ENCODE measurements at regions not wholly inside any gene's neighbourhood (a gene's known extent, or its start where the extent isn't known, plus 50 kb on each side); places are given as distances from the start of the nearest gene placed in this dataset.
"Not testable (repeated sequence)": the region's sequence is repeated elsewhere in the genome, so short reads cannot be mapped to it uniquely, and the experiment has no call there.

DNA sequence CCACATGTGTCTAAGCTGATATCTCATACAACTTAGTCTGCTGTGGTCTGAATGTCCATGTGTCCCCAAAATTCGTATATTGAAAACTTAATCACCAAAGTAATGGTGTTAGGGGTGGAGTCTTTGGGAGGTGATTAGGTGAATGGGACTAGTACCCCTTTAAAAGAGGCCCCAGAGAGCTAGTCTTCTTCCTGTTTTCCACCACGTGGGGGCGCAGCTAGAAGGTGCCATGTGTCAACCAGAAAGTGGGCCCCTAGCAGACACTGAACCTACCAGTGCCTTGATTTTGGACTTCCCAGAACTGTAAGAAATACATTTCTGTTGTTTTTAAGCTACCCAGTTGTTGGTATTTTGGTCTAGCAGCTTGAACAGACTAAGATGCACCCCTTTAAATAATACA is 86.6 kb downstream of the ASB1 start:
- intact Hi-C loops (cut with micrococcal nuclease) = no loop called here
- Mint-ChIP-seq H3K4me3 (no peak overlapping the region), H3K9me3 (peaks cover 14 to 24% (median 16%) of the 10 kb centered on the region in 7 donors), H3K27ac (no peak overlapping the region), H3K27me3 (ENCODE audit: low read depth in 3 of 3) (peaks cover 2 to 7% (median 5%) of the 10 kb centered on the region in 3 donors), H3K36me3 (no peaks in the 10 kb centered on the region), H3K4me1 (no peaks in the 10 kb centered on the region)
- H3K4me3 ChIP-seq (replicated peaks in 1 of 3; ENCODE audit: low read depth in 2 of 3, low read length in 3 of 3) = no peak overlapping the region
- H3K9ac ChIP-seq (ENCODE audit: insufficient read depth, low read length, poor library complexity, severe bottlenecking) = no peak overlapping the region
- peak in 2 of 3 donors; percentile 7 to 15 for DNase-seq
- no peaks in the 10 kb centered on the region for H3K36me3 ChIP-seq (replicated peaks in 1 of 2; ENCODE audit: control insufficient read depth in 1 of 2, insufficient read depth in 2 of 2, low read length in 2 of 2)
- 30% methylated on average over 2 of the region's 3 CpGs for WGBS (ENCODE audit: insufficient coverage)
- no peaks in the 10 kb centered on the region for H4K20me1 ChIP-seq (ENCODE audit: insufficient read depth, low read length)
- H2AFZ ChIP-seq (ENCODE audit: insufficient read depth, low read depth, low read length, poor library complexity, severe bottlenecking) = no peak overlapping the region
- peaks cover 15 to 19% of the 10 kb centered on the region in 2 donors for H3K9me3 ChIP-seq (replicated peaks in 1 of 2; ENCODE audit: control insufficient read depth in 1 of 2, insufficient read depth in 1 of 2, low read length in 2 of 2)
- TF ChIP-seq, protein P1, sequence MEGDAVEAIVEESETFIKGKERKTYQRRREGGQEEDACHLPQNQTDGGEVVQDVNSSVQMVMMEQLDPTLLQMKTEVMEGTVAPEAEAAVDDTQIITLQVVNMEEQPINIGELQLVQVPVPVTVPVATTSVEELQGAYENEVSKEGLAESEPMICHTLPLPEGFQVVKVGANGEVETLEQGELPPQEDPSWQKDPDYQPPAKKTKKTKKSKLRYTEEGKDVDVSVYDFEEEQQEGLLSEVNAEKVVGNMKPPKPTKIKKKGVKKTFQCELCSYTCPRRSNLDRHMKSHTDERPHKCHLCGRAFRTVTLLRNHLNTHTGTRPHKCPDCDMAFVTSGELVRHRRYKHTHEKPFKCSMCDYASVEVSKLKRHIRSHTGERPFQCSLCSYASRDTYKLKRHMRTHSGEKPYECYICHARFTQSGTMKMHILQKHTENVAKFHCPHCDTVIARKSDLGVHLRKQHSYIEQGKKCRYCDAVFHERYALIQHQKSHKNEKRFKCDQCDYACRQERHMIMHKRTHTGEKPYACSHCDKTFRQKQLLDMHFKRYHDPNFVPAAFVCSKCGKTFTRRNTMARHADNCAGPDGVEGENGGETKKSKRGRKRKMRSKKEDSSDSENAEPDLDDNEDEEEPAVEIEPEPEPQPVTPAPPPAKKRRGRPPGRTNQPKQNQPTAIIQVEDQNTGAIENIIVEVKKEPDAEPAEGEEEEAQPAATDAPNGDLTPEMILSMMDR (IDR thresholded peaks at IDR 0.05) = peak; percentile 56
- H3K79me2 ChIP-seq (ENCODE audit: insufficient read depth, low read length) = no peaks in the 10 kb centered on the region
- no peaks in the 10 kb centered on the region for H3K27me3 ChIP-seq (ENCODE audit: control insufficient read depth in 2 of 2, insufficient read depth in 2 of 2, low read length in 2 of 2)
- H3K4me2 ChIP-seq (replicated peaks; ENCODE audit: extremely low read depth, low read length, poor library complexity, severe bottlenecking) = no peak overlapping the region
- H3K27ac ChIP-seq (ENCODE audit: low read depth in 1 of 2, low read length in 2 of 2) = no peak overlapping the region
- H3K4me1 ChIP-seq (ENCODE audit: control insufficient read depth in 1 of 2, insufficient read depth in 2 of 2, low read length in 2 of 2) = no peaks in the 10 kb centered on the region

DNA sequence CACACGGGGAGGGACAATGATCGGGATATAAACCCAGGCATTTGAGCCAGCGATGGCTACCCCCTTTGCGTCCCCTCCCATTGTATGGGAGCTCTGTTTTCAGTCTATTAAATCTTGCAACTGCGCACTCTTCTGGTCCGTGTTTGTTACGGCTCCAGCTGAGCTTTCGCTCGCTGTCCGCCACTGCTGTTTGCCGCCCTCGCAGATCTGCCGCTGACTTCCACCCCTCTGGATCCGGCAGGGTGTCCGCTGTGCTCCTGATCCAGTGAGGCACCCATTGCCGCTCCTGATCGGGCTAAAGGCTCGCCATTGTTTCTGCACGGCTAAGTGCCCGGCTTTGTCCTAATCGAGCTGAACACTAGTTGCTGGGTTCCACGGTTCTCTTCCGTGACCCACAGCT is 87.3 kb downstream of the ASB1 start:
- H3K4me1 ChIP-seq (ENCODE audit: control insufficient read depth in 1 of 2, insufficient read depth in 2 of 2, low read length in 2 of 2); H4K20me1 ChIP-seq (ENCODE audit: insufficient read depth, low read length); DNase-seq; H3K27ac ChIP-seq (ENCODE audit: low read depth in 1 of 2, low read length in 2 of 2); H3K27me3 Mint-ChIP-seq (ENCODE audit: low read depth in 3 of 3); H3K4me1 Mint-ChIP-seq; intact Hi-C loops (cut with micrococcal nuclease); H3K4me3 ChIP-seq (replicated peaks in 1 of 3; ENCODE audit: low read depth in 2 of 3, low read length in 3 of 3); H3K4me3 Mint-ChIP-seq; H3K27ac Mint-ChIP-seq; H3K27me3 ChIP-seq (ENCODE audit: control insufficient read depth in 2 of 2, insufficient read depth in 2 of 2, low read length in 2 of 2); H3K79me2 ChIP-seq (ENCODE audit: insufficient read depth, low read length); H3K9ac ChIP-seq (ENCODE audit: insufficient read depth, low read length, poor library complexity, severe bottlenecking); H3K36me3 Mint-ChIP-seq; H2AFZ ChIP-seq (ENCODE audit: insufficient read depth, low read depth, low read length, poor library complexity, severe bottlenecking); H3K4me2 ChIP-seq (replicated peaks; ENCODE audit: extremely low read depth, low read length, poor library complexity, severe bottlenecking); H3K36me3 ChIP-seq (replicated peaks in 1 of 2; ENCODE audit: control insufficient read depth in 1 of 2, insufficient read depth in 2 of 2, low read length in 2 of 2): not testable (repeated sequence)
- H3K9me3 Mint-ChIP-seq = peaks cover 14 to 31% (median 21%) of the 10 kb centered on the region in 7 donors
- WGBS (ENCODE audit: insufficient coverage) = 96% methylated on average over 21 of the region's 23 CpGs
- peaks cover 21 to 25% of the 10 kb centered on the region in 2 donors for H3K9me3 ChIP-seq (replicated peaks in 1 of 2; ENCODE audit: control insufficient read depth in 1 of 2, insufficient read depth in 1 of 2, low read length in 2 of 2)

Measured in CD14-positive monocyte (primary cell).